B cell (primary cell): ENCODE measurements at regions not wholly inside any gene's neighbourhood (a gene's known extent, or its start where the extent isn't known, plus 50 kb on each side); places are given as distances from the start of the nearest gene placed in this dataset.

Experiments used
- ATAC-seq: fragments of 200-7000 bp; cut with Tn5 transposase; one replicate; pipeline ENCODE4 v1.10.0; 2021; ENCODE audit warnings: low read depth, mild to moderate bottlenecking, moderate number of reproducible peaks, moderate library complexity
- CTCF ChIA-PET: fragments of 350-600 bp; sonication (Branson Sonifier 250); formaldehyde crosslinking; loops from one replicate; lab custom pipeline; 2021; ENCODE audit warnings: antibody characterized with exemption, inconsistent platforms; lab: Charles Lee
- POLR2A ChIA-PET: fragments of 350-600 bp; sonication (Branson Sonifier 250); formaldehyde crosslinking; loops from one replicate; lab custom pipeline; 2021; ENCODE audit warnings: antibody characterized with exemption; lab: Charles Lee
- DNase-seq: peaks from one replicate; pipeline ENCODE4 v3.0.0; 2013
- H2AFZ ChIP-seq: 2 replicates; pipeline ENCODE4 v1.6.1; 2012; ENCODE audit warnings: mild to moderate bottlenecking, low read depth, low read length; ENCODE audit not compliant: insufficient read depth, poor library complexity, severe bottlenecking
- H3K27ac ChIP-seq, 2 donors: 1 replicate in 1 of 2; 2 replicates in 1 of 2; pipeline ENCODE4 v1.5.1; 2012 to 2013; ENCODE audit warnings: low read length in 2 of 2, mild to moderate bottlenecking in 2 of 2, moderate library complexity in 1 of 2
- H3K27me3 ChIP-seq, 4 experiments: fragments of 200-600 bp in 1 of 4; sonication (generic) in 1 of 4; replicated peaks in 1 of 4; 1 replicate in 2 of 4; 2 replicates in 2 of 4; pipeline versions ENCODE4 v1.6.1 to v1.7.0; 2013 to 2016; ENCODE audit warnings: low read length in 3 of 4, mild to moderate bottlenecking in 2 of 4, mixed read lengths in 1 of 4, moderate library complexity in 1 of 4; ENCODE audit not compliant: insufficient read depth in 4 of 4, control insufficient read depth in 3 of 4; ENCODE audit errors: control extremely low read depth in 1 of 4
- H3K36me3 ChIP-seq, 2 experiments: replicated peaks in 1 of 2; 1 replicate in 1 of 2; 2 replicates in 1 of 2; pipeline versions ENCODE4 v1.6.1 to v1.7.1; 2013; ENCODE audit warnings: low read length in 1 of 2; ENCODE audit not compliant: insufficient read depth in 2 of 2, control insufficient read depth in 1 of 2; ENCODE audit errors: control extremely low read depth in 1 of 2, extremely low read depth in 1 of 2
- H3K4me1 ChIP-seq, 2 donors: fragments of 200-600 bp in 1 of 2; sonication (generic) in 1 of 2; 1 replicate in 1 of 2; 2 replicates in 1 of 2; pipeline versions ENCODE4 v1.5.1 to v1.6.1; 2013 to 2017; ENCODE audit warnings: low read length in 2 of 2; ENCODE audit not compliant: control insufficient read depth in 2 of 2, insufficient read depth in 2 of 2
- H3K4me2 ChIP-seq: replicated peaks from 2 replicates; pipeline ENCODE3; 2012; ENCODE audit warnings: mild to moderate bottlenecking, low read depth, low read length; ENCODE audit not compliant: poor library complexity, severe bottlenecking
- H3K4me3 ChIP-seq, 5 experiments: fragments of 200-600 bp in 1 of 5; sonication (generic) in 1 of 5; 1 replicate in 3 of 5; 2 replicates in 2 of 5; pipeline versions ENCODE4 v1.5.1 to v1.7.0; 2011 to 2016; ENCODE audit warnings: low read length in 4 of 5, mild to moderate bottlenecking in 4 of 5, low read depth in 2 of 5, control low read depth in 1 of 5, moderate library complexity in 1 of 5; ENCODE audit not compliant: insufficient read depth in 1 of 5; ENCODE audit errors: control extremely low read depth in 1 of 5, extremely low read depth in 1 of 5
- H3K79me2 ChIP-seq: fragments of 200-600 bp; sonication (generic); one replicate; pipeline ENCODE4 v1.6.0; 2016; ENCODE audit warnings: low read length; ENCODE audit not compliant: control insufficient read depth, insufficient read depth
- H3K9ac ChIP-seq: fragments of 200-600 bp; sonication (generic); 2 replicates; pipeline ENCODE4 v1.6.1; 2017; ENCODE audit warnings: mild to moderate bottlenecking, low read length, moderate library complexity
- H3K9me3 ChIP-seq, 3 donors: one replicate each; pipeline versions ENCODE4 v1.6.1 to v1.7.1; 2013; ENCODE audit warnings: low read length in 2 of 3; ENCODE audit not compliant: control insufficient read depth in 2 of 3, insufficient read depth in 1 of 3; ENCODE audit errors: control extremely low read depth in 1 of 3
- H4K20me1 ChIP-seq: 2 replicates; pipeline ENCODE4 v1.6.0; 2012; ENCODE audit warnings: mild to moderate bottlenecking, low read length; ENCODE audit not compliant: insufficient read depth, control insufficient read depth, poor library complexity, severe bottlenecking
- H3K27ac Mint-ChIP-seq: one replicate; pipeline ENCODE4 v1.8.0; 2021; ENCODE audit warnings: mixed read lengths
- H3K27me3 Mint-ChIP-seq: one replicate; pipeline ENCODE4 v1.8.0; 2021; ENCODE audit warnings: mixed read lengths
- H3K4me1 Mint-ChIP-seq: one replicate; pipeline ENCODE4 v1.8.0; 2021; ENCODE audit warnings: mixed read lengths
- H3K4me3 Mint-ChIP-seq: one replicate; pipeline ENCODE4 v1.8.0; 2021; ENCODE audit warnings: mixed read lengths
- H3K9me3 Mint-ChIP-seq: one replicate; pipeline ENCODE4 v1.8.0; 2022; ENCODE audit warnings: mixed read lengths; ENCODE audit not compliant: insufficient read depth
- CTCF ChIP-seq: fragments of 200-600 bp; IDR thresholded peaks from one replicate; pipeline ENCODE4 v1.8.0; 2022; ENCODE audit warnings: antibody characterized with exemption, mild to moderate bottlenecking
- EZH2 ChIP-seq: IDR thresholded peaks from 2 replicates; pipeline ENCODE4 v1.6.1; 2012; ENCODE audit warnings: borderline replicate concordance, low read depth, mild to moderate bottlenecking, moderate library complexity, low read length; ENCODE audit not compliant: insufficient read depth, poor library complexity, severe bottlenecking
- WGBS: methylation state at CpG from one replicate; pipeline ENCODE4 v1.1.5; 2013; ENCODE audit warnings: missing lambda C conversion rate; ENCODE audit not compliant: insufficient coverage; 5-methylcytosine and 5-hydroxymethylcytosine counted together
- intact Hi-C: fragments of 100-400 bp; cut with micrococcal nuclease; formaldehyde crosslinking; loops from one replicate; pipeline ENCODE4 v1.10.0; 2022

- Mint-ChIP-seq H3K4me3 (no peak overlapping the region), H3K27me3 (no peaks in the 10 kb centered on the region), H3K9me3 (no peaks in the 10 kb centered on the region), H3K4me1 (no peaks in the 10 kb centered on the region), H3K27ac (no peak overlapping the region)
- H3K27ac ChIP-seq, result no peak overlapping the region
- H3K79me2 ChIP-seq, result no peaks in the 10 kb centered on the region
- no peaks in the 10 kb centered on the region for H3K36me3 ChIP-seq
- no peak for TF ChIP-seq EZH2
- TF ChIP-seq CTCF, result no peak
- no peak overlapping the region for H2AFZ ChIP-seq
- no peaks in the 10 kb centered on the region for H3K4me1 ChIP-seq
- 57% methylated on average over 2 of the region's 2 CpGs for WGBS
- intact Hi-C loops, result no loop called here
- DNase-seq, result no peak
- no peaks in the 10 kb centered on the region for H3K9me3 ChIP-seq
- ATAC-seq, result no peak
- H3K4me2 ChIP-seq, result no peak overlapping the region
- no peaks in the 10 kb centered on the region for H3K27me3 ChIP-seq
- no peak overlapping the region for H3K9ac ChIP-seq
- CTCF ChIA-PET, result interaction anchor here (1.1 kb wide), 1 partner anchor 23 kb away, joined by 3 read pairs; no protein-coding TSS in a partner anchor
- POLR2A ChIA-PET, result no interaction called here
- no peaks in the 10 kb centered on the region for H4K20me1 ChIP-seq
- H3K4me3 ChIP-seq, result no peak overlapping the region
Observed at GRCh38 chr1:102435483-102435882, 438.8 kb upstream of the OLFM3 start.

- peak; percentile 10 for TF ChIP-seq CTCF
- no peak for TF ChIP-seq EZH2
- Histone ChIP-seq H4K20me1 (no peaks in the 10 kb centered on the region), H3K36me3 (no peaks in the 10 kb centered on the region), H3K9me3 (no peaks in the 10 kb centered on the region), H3K4me2 (no peak overlapping the region), H3K27ac (no peak overlapping the region), H3K27me3 (no peaks in the 10 kb centered on the region), H3K4me1 (no peaks in the 10 kb centered on the region), H3K79me2 (no peaks in the 10 kb centered on the region), H3K4me3 (no peak overlapping the region), H2AFZ (no peak overlapping the region), H3K9ac (no peak overlapping the region)
- Mint-ChIP-seq H3K4me3 (no peak overlapping the region), H3K4me1 (no peaks in the 10 kb centered on the region), H3K9me3 (no peaks in the 10 kb centered on the region), H3K27me3 (no peaks in the 10 kb centered on the region), H3K27ac (no peak overlapping the region)
- ChIA-PET POLR2A (no interaction called here), CTCF (no interaction called here)
- intact Hi-C loops, result no loop called here
- DNase-seq (peak; percentile 4), ATAC-seq (no peak)
- 89% methylated on average over 3 of the region's 4 CpGs for WGBS
Observed at GRCh38 chr1:102434421-102434820, 437.7 kb upstream of the OLFM3 start.
